Activated CD4-positive, alpha-beta T cell treated with anti-CD3 and anti-CD28 coated beads for 24 hours (primary cell): ENCODE measurements at regions not wholly inside any gene's neighbourhood (a gene's known extent, or its start where the extent isn't known, plus 50 kb on each side); places are given as distances from the start of the nearest gene placed in this dataset.
A peak's percentile ranks its signal among the peaks of the same experiment; 100 is the strongest.

ENCODE experiments used
- DNase-seq, 2 donors: peaks; one replicate each; pipeline ENCODE4 v3.0.0-alpha.2; 2020; ENCODE audit warnings: low read depth in 2 of 2

GRCh38 chr5:175109058-175109755, 334.8 kb downstream of the DRD1 start:
- no peak for DNase-seq

GRCh38 chr5:175107865-175108264, 336.1 kb downstream of the DRD1 start:
- DNase-seq: no peak

DNA sequence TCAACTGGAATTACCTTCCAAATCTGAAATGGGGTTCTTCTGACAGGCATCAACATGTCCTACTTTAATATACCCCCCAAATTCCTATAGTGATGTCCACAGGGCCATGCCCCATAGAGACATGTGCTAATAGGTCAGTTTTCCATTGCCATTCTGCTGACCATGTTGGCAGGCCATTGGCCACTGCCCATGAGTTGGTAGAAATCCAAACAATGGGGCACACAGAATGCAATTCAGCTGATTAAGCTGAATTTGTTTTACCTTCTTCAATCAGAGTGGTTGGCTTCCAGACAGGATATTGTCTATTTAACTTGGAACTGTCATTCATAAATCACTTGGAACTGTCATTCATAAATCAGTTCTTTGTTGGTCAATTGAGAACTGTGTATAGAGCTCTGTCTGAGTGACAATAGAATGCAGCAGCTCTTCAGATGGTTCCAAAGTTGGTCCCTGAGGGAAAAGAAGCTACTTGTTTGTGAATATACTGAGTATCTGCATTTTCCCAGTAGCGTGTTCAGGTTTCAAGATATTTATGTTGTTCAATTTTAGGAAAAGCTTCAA, 336.9 kb downstream of the DRD1 start:
- DNase-seq: no peak

GRCh38 chr5:175104677-175105076, 339.3 kb downstream of the DRD1 start:
- no peak for DNase-seq

DNA sequence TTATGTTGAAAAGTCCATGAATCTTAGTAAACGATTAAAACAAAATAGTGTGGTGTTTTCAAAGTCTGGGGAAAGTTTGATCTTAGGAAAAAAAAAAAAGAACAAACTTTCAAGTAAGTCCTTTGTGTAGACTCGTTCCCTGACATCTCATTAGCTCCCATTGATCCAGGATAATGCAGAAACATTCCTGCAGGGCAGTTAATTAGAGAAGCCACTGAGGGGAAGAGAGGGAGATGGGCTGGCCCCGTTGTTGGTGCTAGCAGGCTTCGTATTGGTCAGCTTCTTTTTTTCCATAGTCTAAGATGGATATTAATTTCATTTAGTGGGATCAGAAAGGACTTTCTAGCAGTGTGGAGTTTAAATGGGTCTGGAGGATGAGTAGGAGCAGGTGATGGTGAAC, 340.2 kb downstream of the DRD1 start:
- DNase-seq: no peak

DNA sequence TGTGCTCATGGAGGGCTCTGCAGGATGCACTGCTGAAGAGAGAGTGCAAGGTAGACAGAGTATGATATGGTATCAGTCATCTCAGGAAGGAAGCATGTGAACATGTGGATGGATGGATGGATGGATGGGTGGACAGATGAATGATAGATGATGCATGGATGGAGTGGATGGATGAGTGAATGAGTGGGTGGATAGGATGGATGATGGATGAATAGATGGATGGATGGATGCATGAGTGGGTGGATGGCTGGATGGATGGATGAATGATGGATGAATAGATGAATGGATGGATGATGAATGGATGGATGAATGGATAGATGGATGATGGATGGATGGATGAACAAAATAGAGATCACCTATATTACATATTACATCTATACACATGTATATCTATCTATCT, 341.3 kb downstream of the DRD1 start:
- no peak for DNase-seq

DNA sequence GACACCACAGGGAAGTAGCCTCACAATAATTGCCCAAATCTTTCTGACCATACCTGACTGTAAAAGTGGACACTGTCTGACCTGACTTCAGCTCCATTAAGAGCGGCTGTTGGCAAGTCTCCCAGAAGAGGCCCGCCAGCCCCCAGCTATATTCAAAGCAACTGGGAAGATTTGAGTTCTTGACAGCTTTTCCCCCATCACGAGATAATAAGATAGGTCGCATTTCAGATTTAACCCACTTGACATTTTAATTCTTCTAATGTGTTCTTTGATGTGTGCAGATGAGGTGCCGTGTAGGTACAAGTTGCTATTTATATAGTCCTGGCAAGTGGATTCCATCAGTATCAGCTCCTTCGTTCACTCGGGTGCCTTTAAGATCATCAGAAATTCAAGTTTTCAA, 345.7 kb downstream of the DRD1 start:
- no peak for DNase-seq

DNA sequence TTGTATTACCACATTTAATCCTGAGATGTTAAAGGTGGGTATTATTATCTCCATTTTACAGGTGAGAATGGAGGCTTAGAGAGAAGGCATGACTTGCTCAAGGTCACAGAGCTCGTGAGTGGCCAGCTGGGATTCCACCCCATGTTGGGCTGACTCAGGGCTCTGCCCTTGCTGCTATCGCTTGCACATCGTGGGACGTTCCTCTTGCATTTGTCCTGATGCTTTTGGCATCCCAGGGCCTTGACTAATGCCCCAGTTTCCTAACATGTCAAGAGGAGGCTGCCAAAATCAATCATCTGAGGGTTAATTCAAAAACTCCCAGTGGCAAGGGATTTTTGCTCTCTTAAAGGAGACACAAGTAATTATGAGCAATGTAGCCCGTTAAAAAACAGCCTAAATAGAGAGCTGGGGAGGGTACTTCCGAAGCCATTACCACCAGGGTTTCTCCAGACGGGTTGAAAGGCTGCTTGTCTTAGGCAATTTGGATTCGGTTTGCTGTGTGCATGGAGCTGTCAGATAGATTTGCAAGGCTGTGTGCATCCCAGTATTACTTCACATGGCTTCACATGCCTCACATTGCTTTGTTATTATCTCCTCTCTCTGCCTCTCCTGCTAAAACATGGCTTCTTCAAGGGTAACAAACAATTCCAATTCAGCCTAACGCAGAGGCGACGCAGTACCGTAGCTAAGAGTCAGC, 347.4 kb downstream of the DRD1 start:
- no peak for DNase-seq

DNA sequence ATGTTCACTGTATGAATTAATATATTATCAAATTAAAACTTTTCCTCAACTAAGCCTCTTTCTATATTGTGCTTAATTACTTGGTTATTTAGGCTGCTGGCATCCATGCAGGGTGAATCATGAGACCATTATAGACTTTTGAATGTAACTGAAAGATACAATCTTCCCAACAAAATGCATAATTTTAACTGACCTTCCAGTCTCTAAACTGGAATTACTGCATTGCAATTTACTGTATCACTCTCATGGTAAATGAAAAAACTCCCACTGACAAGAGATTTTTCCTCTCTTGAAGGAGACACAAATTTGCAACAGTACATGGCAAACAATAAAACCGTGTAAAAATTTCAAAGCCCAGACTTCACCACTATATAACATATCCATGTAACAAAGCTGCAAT, 349.5 kb downstream of the DRD1 start:
- DNase-seq: no peak

DNA sequence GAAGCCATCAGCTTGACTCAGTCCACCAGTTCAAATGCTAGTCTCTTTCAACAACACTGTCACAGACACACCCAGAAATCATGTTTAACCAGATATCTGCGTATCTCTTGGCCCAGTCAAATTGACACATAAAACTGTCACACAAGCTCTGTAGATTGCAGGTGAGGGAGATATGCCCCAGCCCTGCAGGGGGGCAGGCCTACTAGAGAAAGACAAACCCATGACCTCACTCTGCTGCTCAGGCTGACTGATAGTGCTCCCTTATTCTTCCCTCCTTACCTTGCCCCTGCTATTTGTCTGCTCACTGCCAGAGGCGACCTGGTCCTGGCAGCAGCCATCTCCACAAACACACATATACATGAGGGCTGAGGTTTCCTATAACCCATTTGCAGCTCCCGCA, 351.3 kb downstream of the DRD1 start:
- no peak for DNase-seq

GRCh38 chr5:175088963-175089362, 355.0 kb downstream of the DRD1 start:
- no peak for DNase-seq

GRCh38 chr5:175082866-175083590, 358.6 kb downstream of the MSX2 start:
- DNase-seq: no peak

GRCh38 chr5:175082346-175082745, 358.0 kb downstream of the MSX2 start:
- no peak for DNase-seq

GRCh38 chr5:175079707-175080106, 355.3 kb downstream of the MSX2 start:
- DNase-seq: no peak

- no peak for DNase-seq
Observed at GRCh38 chr5:175070283-175070682, 345.9 kb downstream of the MSX2 start.

- no peak for DNase-seq
Observed at GRCh38 chr5:175060257-175060656, 335.9 kb downstream of the MSX2 start.

DNA sequence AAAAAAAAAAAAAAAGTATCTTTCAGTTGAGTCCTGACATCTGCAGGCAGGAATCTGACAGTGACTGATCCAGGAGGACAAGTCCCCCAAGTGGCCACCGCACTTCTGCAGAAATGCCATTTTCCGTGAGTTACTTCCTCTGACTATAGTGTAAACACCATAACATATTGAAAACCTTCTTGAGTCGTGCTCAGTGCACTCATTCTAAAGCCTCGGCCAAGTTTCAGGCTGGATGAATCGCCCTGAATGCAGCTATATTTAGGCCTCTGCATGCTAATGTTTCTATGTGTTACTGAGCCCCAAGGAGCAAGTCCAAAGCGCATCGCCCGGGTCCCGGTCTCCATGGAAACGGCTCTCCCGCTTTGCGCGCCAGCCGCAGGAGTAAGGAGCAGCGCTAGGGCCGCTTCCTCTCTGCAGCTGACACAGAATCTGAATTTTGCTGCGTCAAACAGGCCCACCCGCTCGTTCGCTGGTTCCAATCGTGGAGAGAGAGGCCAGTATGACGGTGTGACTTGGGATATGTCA, 335.4 kb downstream of the MSX2 start:
- DNase-seq: peak in 1 of 2 donors; percentile 1

DNA sequence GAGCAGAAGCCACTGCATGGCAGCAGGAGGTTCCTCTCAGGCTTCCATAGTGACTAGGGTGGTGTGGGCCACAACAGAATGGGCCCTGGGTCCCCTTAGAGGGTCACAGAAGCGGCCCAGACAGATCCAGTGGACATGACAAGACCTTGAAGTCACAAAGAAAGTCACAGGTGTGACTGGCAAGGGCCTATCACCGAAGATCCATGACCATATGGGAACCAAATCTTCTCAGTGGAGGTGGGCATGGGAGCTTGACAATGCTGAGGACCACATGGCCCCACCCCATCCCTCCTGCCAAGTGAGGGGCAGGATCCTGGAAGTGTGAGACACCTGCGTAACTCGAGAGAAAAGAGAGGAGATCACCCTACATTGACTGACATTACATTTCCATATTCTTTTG, 332.4 kb downstream of the MSX2 start:
- no peak for DNase-seq

DNA sequence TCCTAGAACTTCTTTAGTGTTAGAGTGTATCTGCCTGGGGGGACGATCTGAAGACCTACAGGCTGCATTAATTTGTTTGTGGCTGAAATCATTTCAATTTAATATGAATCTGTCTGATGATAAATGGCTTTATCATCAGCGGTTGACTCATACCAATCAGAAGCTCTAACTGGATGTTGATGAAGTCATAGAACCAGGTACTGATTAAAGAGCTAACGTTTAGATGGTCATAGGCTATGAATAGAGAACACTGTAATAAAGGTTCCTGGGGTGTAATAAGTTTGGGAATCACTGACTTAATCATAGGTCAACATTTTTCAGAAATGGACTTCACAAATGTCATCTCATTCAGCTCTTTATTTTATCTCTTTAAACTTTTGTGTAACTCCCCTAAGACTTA, 329.9 kb downstream of the MSX2 start:
- no peak for DNase-seq

- DNase-seq: no peak
Observed at GRCh38 chr5:175052351-175052750, 328.0 kb downstream of the MSX2 start.

DNA sequence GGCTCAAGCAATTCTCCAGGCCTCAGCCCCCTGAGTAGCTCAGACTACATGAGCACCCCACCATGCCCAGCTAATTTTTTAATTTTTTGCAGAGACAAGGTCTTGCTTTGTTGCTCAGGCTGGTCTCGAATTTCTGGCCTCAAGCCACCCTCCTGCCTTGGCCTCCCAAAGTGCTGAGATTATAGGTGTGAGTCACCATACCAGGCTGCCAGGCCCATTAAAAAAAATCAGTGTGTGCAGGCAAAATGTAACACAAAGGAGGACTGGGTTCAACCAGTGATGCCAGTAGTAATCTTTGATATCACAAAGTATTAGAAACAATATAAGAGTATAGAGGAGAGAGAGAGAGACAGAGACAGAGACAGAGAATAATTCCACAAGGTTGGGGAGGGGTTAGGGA, 322.7 kb downstream of the MSX2 start:
- DNase-seq: no peak

DNA sequence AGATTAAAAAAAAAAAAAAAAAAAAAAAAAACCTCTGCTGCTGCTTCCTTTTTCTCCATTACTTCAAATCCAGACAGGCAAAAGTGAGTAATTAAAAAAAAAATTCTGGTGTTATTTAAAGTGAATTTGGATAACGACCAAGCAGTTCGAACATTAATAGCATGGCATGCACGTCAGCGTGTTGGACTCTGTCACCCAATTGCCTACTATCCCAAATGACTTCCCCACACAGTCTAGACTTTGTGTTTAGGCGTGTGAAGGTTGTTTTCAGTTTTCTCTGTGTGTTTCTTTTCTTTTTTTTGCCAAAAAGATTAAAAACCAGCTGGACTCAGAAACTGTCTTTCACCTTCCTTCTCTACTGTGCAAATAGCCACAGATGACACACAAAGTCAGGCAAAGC, 321.4 kb downstream of the MSX2 start:
- no peak for DNase-seq
